CD14-positive monocyte (primary cell): ENCODE measurements at regions not wholly inside any gene's neighbourhood (a gene's known extent, or its start where the extent isn't known, plus 50 kb on each side); places are given as distances from the start of the nearest gene placed in this dataset.

Experiments used
- DNase-seq, 3 donors: peaks; one replicate each; pipeline ENCODE4 v3.0.0-alpha.2; 2011 to 2022
- H2AFZ ChIP-seq: 2 replicates; pipeline ENCODE4 v1.6.0; 2012; ENCODE audit warnings: mild to moderate bottlenecking, low read depth, low read length, inconsistent platforms; ENCODE audit not compliant: insufficient read depth, poor library complexity, severe bottlenecking
- H3K27ac ChIP-seq, 2 donors: 1 replicate in 1 of 2; 2 replicates in 1 of 2; pipeline ENCODE4 v1.5.1; 2012 to 2013; ENCODE audit warnings: low read length in 2 of 2, control low read depth in 1 of 2, inconsistent platforms in 1 of 2, low read depth in 1 of 2, mild to moderate bottlenecking in 1 of 2
- H3K27me3 ChIP-seq, 2 donors: one replicate each; pipeline versions ENCODE4 v1.6.0 to v1.6.1; 2011 to 2013; ENCODE audit warnings: low read length in 2 of 2; ENCODE audit not compliant: control insufficient read depth in 2 of 2, insufficient read depth in 2 of 2
- H3K36me3 ChIP-seq, 2 donors: replicated peaks in 1 of 2; 1 replicate in 1 of 2; 2 replicates in 1 of 2; pipeline versions ENCODE4 v1.5.1 to v1.6.1; 2012 to 2013; ENCODE audit warnings: low read length in 2 of 2, control low read depth in 1 of 2, inconsistent platforms in 1 of 2, mild to moderate bottlenecking in 1 of 2; ENCODE audit not compliant: insufficient read depth in 2 of 2, control insufficient read depth in 1 of 2
- H3K4me1 ChIP-seq, 2 donors: 1 replicate in 1 of 2; 2 replicates in 1 of 2; pipeline versions ENCODE4 v1.5.1 to v1.6.1; 2012 to 2013; ENCODE audit warnings: low read length in 2 of 2, control low read depth in 1 of 2, inconsistent platforms in 1 of 2, mild to moderate bottlenecking in 1 of 2, moderate library complexity in 1 of 2; ENCODE audit not compliant: insufficient read depth in 2 of 2, control insufficient read depth in 1 of 2
- H3K4me2 ChIP-seq: replicated peaks from 2 replicates; pipeline ENCODE3; 2012; ENCODE audit warnings: low read length, moderate library complexity, mild to moderate bottlenecking; ENCODE audit not compliant: poor library complexity, severe bottlenecking; ENCODE audit errors: extremely low read depth
- H3K4me3 ChIP-seq, 3 experiments: fragments of 200-600 bp in 1 of 3; sonication (generic) in 1 of 3; replicated peaks in 1 of 3; 1 replicate in 2 of 3; 2 replicates in 1 of 3; pipeline ENCODE4 v1.5.1; 2011 to 2013; ENCODE audit warnings: low read length in 3 of 3, mild to moderate bottlenecking in 3 of 3, control low read depth in 2 of 3, low read depth in 2 of 3, inconsistent platforms in 1 of 3, moderate library complexity in 1 of 3
- H3K79me2 ChIP-seq: 2 replicates; pipeline ENCODE4 v1.6.0; 2012; ENCODE audit warnings: mild to moderate bottlenecking, control low read depth, inconsistent platforms, low read length, moderate library complexity; ENCODE audit not compliant: insufficient read depth
- H3K9ac ChIP-seq: 2 replicates; pipeline ENCODE4 v1.6.0; 2017; ENCODE audit warnings: low read length, mild to moderate bottlenecking; ENCODE audit not compliant: insufficient read depth, poor library complexity, severe bottlenecking
- H3K9me3 ChIP-seq, 2 donors: replicated peaks in 1 of 2; 1 replicate in 1 of 2; 2 replicates in 1 of 2; pipeline versions ENCODE4 v1.5.1 to v1.6.1; 2012 to 2013; ENCODE audit warnings: low read length in 2 of 2, control low read depth in 1 of 2; ENCODE audit not compliant: control insufficient read depth in 1 of 2, insufficient read depth in 1 of 2
- H4K20me1 ChIP-seq: 2 replicates; pipeline ENCODE4 v1.6.0; 2012; ENCODE audit warnings: mild to moderate bottlenecking, low read length, control low read depth, moderate library complexity; ENCODE audit not compliant: insufficient read depth
- H3K27ac Mint-ChIP-seq, 7 donors: one replicate each; pipeline ENCODE4 v1.8.0; 2020; ENCODE audit warnings: mild to moderate bottlenecking in 7 of 7, mixed read lengths in 7 of 7, moderate library complexity in 6 of 7, inconsistent platforms in 2 of 7
- H3K27me3 Mint-ChIP-seq, 3 donors: one replicate each; pipeline ENCODE4 v1.8.0; 2021 to 2022; ENCODE audit warnings: low read depth in 3 of 3, mild to moderate bottlenecking in 3 of 3, mixed read lengths in 3 of 3, moderate library complexity in 3 of 3, inconsistent platforms in 1 of 3
- H3K36me3 Mint-ChIP-seq, 2 donors: one replicate each; pipeline ENCODE4 v1.8.0; 2020; ENCODE audit warnings: mixed read lengths in 2 of 2, inconsistent platforms in 1 of 2, mild to moderate bottlenecking in 1 of 2
- H3K4me1 Mint-ChIP-seq: one replicate; pipeline ENCODE4 v1.8.0; 2020; ENCODE audit warnings: mild to moderate bottlenecking, mixed read lengths
- H3K4me3 Mint-ChIP-seq, 2 donors: one replicate each; pipeline ENCODE4 v1.8.0; 2020; ENCODE audit warnings: mild to moderate bottlenecking in 2 of 2, mixed read lengths in 2 of 2, moderate library complexity in 1 of 2
- H3K9me3 Mint-ChIP-seq, 7 donors: one replicate each; pipeline ENCODE4 v1.8.0; 2020 to 2022; ENCODE audit warnings: mixed read lengths in 7 of 7, mild to moderate bottlenecking in 6 of 7, moderate library complexity in 6 of 7, inconsistent platforms in 2 of 7
- WGBS: methylation state at CpG from one replicate; pipeline ENCODE4 v1.1.5; 2013; ENCODE audit warnings: missing lambda C conversion rate; ENCODE audit not compliant: insufficient coverage; 5-methylcytosine and 5-hydroxymethylcytosine counted together
- intact Hi-C, 2 donors: fragments of 100-400 bp; cut with micrococcal nuclease; formaldehyde crosslinking; loops; one replicate each; pipeline versions ENCODE4 v1.15.0 to v1.15.1; 2023
- TF ChIP-seq, protein P1 (sequence below): fragments of 200-600 bp; IDR thresholded peaks from one replicate; pipeline ENCODE4 v1.8.0; 2022; ENCODE audit warnings: antibody characterized with exemption, mild to moderate bottlenecking

DNA sequence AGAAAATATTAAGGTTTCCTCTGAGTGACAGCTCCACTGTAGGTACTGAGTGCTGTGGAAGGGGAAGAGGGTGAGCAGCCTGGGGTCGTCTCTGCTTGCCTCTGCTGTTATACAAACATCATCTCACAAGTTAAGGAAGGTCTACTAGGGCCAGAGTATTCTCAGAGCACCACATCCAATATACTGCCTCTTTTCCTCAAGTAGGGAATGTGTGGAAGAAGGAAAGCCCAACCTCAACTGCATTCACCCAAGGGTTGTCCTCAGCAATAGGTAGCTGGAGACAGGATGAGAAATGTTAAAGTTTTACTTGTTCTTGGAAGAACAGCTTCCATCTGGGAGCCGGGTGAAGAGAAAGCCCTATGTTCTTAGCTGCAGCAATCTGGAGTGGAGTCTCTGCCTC is 1062.3 kb upstream of the CDH10 start:
- Histone ChIP-seq H3K79me2 (no peaks in the 10 kb centered on the region), H3K4me1 (no peaks in the 10 kb centered on the region), H3K4me2 (no peak overlapping the region), H3K9me3 (peaks cover 0 to 4% of the 10 kb centered on the region in 2 donors), H3K4me3 (no peak overlapping the region), H4K20me1 (no peaks in the 10 kb centered on the region), H3K9ac (no peak overlapping the region), H3K27ac (no peak overlapping the region), H3K36me3 (no peaks in the 10 kb centered on the region), H3K27me3 (no peaks in the 10 kb centered on the region), H2AFZ (no peak overlapping the region)
- TF ChIP-seq, protein P1, sequence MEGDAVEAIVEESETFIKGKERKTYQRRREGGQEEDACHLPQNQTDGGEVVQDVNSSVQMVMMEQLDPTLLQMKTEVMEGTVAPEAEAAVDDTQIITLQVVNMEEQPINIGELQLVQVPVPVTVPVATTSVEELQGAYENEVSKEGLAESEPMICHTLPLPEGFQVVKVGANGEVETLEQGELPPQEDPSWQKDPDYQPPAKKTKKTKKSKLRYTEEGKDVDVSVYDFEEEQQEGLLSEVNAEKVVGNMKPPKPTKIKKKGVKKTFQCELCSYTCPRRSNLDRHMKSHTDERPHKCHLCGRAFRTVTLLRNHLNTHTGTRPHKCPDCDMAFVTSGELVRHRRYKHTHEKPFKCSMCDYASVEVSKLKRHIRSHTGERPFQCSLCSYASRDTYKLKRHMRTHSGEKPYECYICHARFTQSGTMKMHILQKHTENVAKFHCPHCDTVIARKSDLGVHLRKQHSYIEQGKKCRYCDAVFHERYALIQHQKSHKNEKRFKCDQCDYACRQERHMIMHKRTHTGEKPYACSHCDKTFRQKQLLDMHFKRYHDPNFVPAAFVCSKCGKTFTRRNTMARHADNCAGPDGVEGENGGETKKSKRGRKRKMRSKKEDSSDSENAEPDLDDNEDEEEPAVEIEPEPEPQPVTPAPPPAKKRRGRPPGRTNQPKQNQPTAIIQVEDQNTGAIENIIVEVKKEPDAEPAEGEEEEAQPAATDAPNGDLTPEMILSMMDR = no peak
- Mint-ChIP-seq H3K4me1 (no peaks in the 10 kb centered on the region), H3K36me3 (no peaks in the 10 kb centered on the region), H3K27ac (no peak overlapping the region), H3K27me3 (peaks cover 0 to 1% (median 0%) of the 10 kb centered on the region in 3 donors), H3K9me3 (peaks cover 0 to 2% (median 0%) of the 10 kb centered on the region in 7 donors), H3K4me3 (no peak overlapping the region)
- DNase-seq = no peak
- WGBS = no CpG with 5 or more reads among the region's 2 CpGs
- intact Hi-C loops = no loop called here

DNA sequence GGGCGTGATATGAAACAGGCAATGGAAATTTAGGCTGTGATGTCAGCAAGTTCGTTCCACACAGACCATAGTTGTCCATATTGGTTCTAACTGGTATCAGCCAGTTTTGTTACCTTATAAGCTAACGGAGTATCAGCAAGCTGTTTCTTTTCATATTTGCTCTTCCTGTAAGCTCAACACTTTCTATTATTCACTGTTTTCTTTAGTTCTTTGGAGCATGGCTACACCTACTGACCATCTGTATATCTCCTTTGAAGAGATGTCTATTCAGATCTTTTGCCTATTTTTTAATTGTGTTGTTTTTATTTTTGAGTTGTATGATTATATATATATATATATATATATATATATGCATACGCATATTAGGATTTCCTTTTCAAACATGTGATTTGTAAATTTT is 1057.2 kb upstream of the CDH10 start:
- TF ChIP-seq, protein P1 = no peak
- Histone ChIP-seq H3K27me3 (no peaks in the 10 kb centered on the region), H3K9ac (no peak overlapping the region), H2AFZ (no peak overlapping the region), H3K4me2 (no peak overlapping the region), H3K79me2 (no peaks in the 10 kb centered on the region), H3K4me1 (no peaks in the 10 kb centered on the region), H3K9me3 (peaks cover 0 to under 1% of the 10 kb centered on the region in 2 donors), H4K20me1 (no peaks in the 10 kb centered on the region), H3K36me3 (no peaks in the 10 kb centered on the region), H3K4me3 (no peak overlapping the region), H3K27ac (no peak overlapping the region)
- WGBS = no CpG with 5 or more reads among the region's 4 CpGs
- Mint-ChIP-seq H3K4me1 (no peaks in the 10 kb centered on the region), H3K36me3 (no peaks in the 10 kb centered on the region), H3K27ac (no peak overlapping the region), H3K4me3 (no peak overlapping the region), H3K9me3 (peaks cover 0 to under 1% (median 0%) of the 10 kb centered on the region in 7 donors), H3K27me3 (peaks cover 0 to under 1% (median 0%) of the 10 kb centered on the region in 3 donors)
- intact Hi-C loops = no loop called here
- DNase-seq = no peak
